Thyroid gland (tissue), 4 donors: ENCODE measurements at regions not wholly inside any gene's neighbourhood (a gene's known extent, or its start where the extent isn't known, plus 50 kb on each side); places are given as distances from the start of the nearest gene placed in this dataset.

Experiments
- CTCF ChIP-seq, 6 experiments: fragments of 200-600 bp in 3 of 6; fragments of 450-650 bp in 3 of 6; sonication (generic) in 3 of 6; IDR thresholded peaks; one replicate each; pipeline ENCODE4 v1.5.1; 2016 to 2019; ENCODE audit warnings: antibody characterized with exemption in 6 of 6, mild to moderate bottlenecking in 2 of 6, inconsistent platforms in 1 of 6, moderate library complexity in 1 of 6
- POLR2A ChIP-seq, 2 donors: fragments of 450-650 bp; IDR thresholded peaks; one replicate each; pipeline ENCODE4 v1.6.1; 2017; ENCODE audit warnings: antibody characterized with exemption in 2 of 2, mild to moderate bottlenecking in 2 of 2, moderate library complexity in 1 of 2

DNA sequence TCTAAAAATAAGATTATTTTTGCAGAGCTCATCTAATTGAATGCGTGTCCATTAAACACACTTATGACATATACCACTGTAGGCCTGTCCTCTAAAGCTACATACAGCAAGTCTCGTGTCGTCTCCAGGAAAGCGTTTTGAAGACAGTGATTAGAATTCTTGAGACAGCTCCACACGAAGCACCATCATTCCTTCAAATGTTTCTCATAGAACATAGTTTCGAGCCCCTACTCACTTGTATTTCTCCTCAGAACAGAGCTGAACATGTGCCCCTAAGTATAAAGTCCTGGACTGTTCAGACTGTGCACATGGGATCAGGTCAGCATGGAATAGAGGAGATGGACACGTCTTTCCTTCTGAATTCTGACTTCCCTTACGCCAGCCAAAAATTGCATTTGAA lies 64.5 kb upstream of the HMGA2 start:
- TF ChIP-seq CTCF (IDR thresholded peaks at IDR 0.05) (no peak), POLR2A (IDR thresholded peaks at IDR 0.05) (no peak)
